GM13976 (cell line): ENCODE measurements at regions not wholly inside any gene's neighbourhood (a gene's known extent, or its start where the extent isn't known, plus 50 kb on each side); places are given as distances from the start of the nearest gene placed in this dataset.

Experiments used
- DNase-seq: peaks from one replicate; pipeline ENCODE4 v3.0.0; 2012; ENCODE audit warnings: low spot score
- in situ Hi-C: fragments of 300-500 bp; cut with MboI; formaldehyde crosslinking; loops from one replicate; pipeline ENCODE4 v1.12.0; 2022; ENCODE audit warnings: low sequenced_read_pairs, mixed read lengths, inconsistent platforms; ENCODE audit not compliant: unreplicated experiment
- TF ChIP-seq, protein P1 (sequence below): IDR thresholded peaks from 2 replicates; pipeline ENCODE4 v1.5.1; 2012; ENCODE audit warnings: borderline replicate concordance, mild to moderate bottlenecking; ENCODE audit not compliant: insufficient read depth; ENCODE audit errors: extremely low read depth, missing control alignments, control extremely low read depth

DNA sequence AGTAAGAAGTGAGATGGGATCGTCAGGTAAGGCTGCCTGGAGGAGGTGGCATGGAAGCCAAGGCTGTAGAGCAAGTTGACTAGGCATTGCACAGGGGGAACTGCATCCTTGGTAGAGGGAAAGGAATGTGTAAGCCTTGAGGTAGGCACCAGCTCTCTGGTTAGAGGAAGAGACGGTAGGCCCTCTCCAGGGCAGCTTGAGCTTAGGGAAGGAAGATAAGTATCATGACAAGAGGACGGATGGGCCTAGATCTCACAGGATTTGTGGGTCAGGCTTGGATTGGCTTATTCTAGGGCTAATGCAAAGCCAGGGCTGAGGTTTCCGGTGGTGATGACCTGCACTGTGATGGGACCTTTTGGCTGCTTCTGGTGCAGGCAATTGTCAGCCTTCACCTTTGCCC is 1035.8 kb downstream of the TBC1D22A start:
- in situ Hi-C loops: no loop called here
- TF ChIP-seq, protein P1, sequence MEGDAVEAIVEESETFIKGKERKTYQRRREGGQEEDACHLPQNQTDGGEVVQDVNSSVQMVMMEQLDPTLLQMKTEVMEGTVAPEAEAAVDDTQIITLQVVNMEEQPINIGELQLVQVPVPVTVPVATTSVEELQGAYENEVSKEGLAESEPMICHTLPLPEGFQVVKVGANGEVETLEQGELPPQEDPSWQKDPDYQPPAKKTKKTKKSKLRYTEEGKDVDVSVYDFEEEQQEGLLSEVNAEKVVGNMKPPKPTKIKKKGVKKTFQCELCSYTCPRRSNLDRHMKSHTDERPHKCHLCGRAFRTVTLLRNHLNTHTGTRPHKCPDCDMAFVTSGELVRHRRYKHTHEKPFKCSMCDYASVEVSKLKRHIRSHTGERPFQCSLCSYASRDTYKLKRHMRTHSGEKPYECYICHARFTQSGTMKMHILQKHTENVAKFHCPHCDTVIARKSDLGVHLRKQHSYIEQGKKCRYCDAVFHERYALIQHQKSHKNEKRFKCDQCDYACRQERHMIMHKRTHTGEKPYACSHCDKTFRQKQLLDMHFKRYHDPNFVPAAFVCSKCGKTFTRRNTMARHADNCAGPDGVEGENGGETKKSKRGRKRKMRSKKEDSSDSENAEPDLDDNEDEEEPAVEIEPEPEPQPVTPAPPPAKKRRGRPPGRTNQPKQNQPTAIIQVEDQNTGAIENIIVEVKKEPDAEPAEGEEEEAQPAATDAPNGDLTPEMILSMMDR: no peak
- no peak for DNase-seq

DNA sequence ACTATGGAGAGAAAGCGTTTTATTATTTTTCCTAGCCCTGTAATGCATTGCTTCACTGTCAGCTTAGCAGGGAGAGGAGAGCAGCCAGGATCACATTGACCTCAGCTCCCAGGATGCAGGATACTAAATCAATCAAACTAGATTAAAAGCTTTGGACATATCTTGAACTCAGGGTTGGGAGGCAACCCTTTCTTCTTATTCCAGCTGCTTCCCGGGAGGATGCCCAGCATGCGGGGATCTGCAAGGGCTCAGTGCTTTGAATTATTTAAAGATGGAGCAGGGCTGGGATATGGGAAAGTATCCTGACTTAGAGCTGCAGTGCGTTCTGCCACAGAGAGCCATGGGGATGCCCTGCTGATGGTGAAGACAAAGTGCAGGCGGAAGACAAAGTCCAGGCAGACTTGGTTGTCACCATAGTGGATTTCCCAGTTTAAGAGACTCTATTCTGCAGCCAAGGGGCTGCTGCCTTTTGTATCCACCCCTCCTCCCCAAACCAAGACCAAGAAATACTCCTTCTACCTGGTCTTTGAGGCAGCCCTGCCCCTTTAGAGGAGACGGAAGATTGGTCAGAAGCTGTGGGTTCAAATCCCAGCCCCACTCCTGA is 1035.0 kb downstream of the TBC1D22A start:
- in situ Hi-C loops: no loop called here
- DNase-seq: no peak
- TF ChIP-seq, protein P1: no peak

DNA sequence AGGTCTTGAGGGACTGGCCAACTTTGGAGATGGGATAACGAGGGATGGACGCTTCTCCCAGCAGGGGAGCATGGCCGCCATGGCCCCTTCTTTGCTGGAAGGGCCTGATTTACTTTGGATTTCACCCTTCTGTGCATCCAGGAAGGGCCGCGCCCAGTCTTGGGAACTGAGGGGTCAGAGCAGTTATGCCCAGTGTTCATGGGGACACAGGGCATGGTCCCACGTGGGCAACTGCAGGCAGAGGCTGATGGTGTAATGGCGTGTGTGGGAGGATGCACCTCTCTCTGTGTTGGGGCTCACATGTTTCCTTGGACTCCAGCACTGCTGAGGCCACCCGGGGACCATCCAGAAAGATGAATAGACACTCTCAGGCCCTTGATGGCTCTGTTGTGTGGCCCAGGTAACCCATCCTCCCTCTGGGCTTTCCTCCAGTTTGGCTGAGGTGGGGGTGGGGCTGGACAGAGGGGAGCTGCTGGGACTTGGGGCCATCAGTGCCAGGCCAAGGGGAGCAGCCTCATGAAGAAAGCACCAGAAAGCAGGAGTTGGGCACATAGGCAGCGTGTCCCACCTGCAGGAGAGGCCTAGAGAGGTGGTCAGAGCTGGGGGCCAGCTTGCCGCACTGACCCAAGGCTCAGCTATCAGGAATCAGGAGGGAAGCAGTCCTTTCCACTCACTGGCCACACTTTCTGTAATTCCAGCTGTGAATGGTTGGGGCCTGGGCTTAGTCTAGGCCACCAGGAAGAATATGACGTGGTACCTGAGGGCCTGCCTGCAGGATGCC is 1033.9 kb downstream of the TBC1D22A start:
- no peak for DNase-seq
- in situ Hi-C loops: no loop called here
- TF ChIP-seq, protein P1: no peak

GRCh38 chr22:47795477-47796127 is 1033.2 kb downstream of the TBC1D22A start:
- TF ChIP-seq, protein P1: no peak
- in situ Hi-C loops: no loop called here
- no peak for DNase-seq

DNA sequence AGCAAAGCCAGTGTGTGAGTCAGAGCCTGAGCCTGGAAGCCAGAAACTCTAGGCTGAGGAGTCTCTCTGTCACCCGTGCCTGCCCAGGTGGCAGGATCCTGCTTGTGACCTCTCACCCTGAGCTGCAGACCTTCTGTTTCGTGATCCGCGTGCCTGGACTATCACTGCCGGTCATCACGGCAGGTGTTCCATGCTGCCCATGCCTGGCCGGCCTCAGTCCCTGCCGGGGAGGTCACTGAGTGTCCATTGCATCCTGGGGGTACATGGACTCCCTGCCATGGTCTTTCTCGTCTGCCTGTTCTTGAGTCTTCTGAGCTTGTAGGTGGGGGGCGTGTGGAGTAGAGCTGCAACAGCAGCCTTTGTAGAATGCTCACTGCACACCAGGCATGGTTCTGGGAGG is 1032.4 kb downstream of the TBC1D22A start:
- TF ChIP-seq, protein P1: no peak
- no peak for DNase-seq
- in situ Hi-C loops: no loop called here

GRCh38 chr22:47793304-47794101 is 1031.1 kb downstream of the TBC1D22A start:
- in situ Hi-C loops: no loop called here
- TF ChIP-seq, protein P1: no peak

More at GRCh38 chr22:47793304-47794101, 1031.1 kb downstream of the TBC1D22A start:
- DNase-seq: no peak
